HG03457 (cell line): ENCODE measurements at regions not wholly inside any gene's neighbourhood (a gene's known extent, or its start where the extent isn't known, plus 50 kb on each side); places are given as distances from the start of the nearest gene placed in this dataset.
"Not testable (repeated sequence)": the region's sequence is repeated elsewhere in the genome, so short reads cannot be mapped to it uniquely, and the experiment has no call there.

Source experiments
- ATAC-seq: cut with Tn5 transposase; IDR thresholded peaks from one replicate; pipeline ENCODE4 v1.9.1; 2021; ENCODE audit warnings: moderate number of reproducible peaks; ENCODE audit not compliant: unreplicated experiment

- no peak for ATAC-seq
These were observed 86.3 kb downstream of the GYPE start for GRCh38 chr4:143819029-143819428.

GRCh38 chr4:143817866-143818265 is 87.5 kb downstream of the GYPE start:
- not testable (repeated sequence) for ATAC-seq

- ATAC-seq, result not testable (repeated sequence)
These were observed 90.0 kb downstream of the GYPE start for GRCh38 chr4:143815375-143815774.

- not testable (repeated sequence) for ATAC-seq
These were observed 91.8 kb downstream of the GYPE start for GRCh38 chr4:143813431-143814154.

- ATAC-seq, result not testable (repeated sequence)
These were observed 91.2 kb upstream of the FREM3 start for GRCh38 chr4:143791693-143792092.

- ATAC-seq, result not testable (repeated sequence)
These were observed 90.0 kb upstream of the FREM3 start for GRCh38 chr4:143790425-143790824.

GRCh38 chr4:143789618-143790017 is 89.1 kb upstream of the FREM3 start:
- not testable (repeated sequence) for ATAC-seq

- ATAC-seq, result no peak
These were observed 84.1 kb upstream of the FREM3 start for GRCh38 chr4:143784567-143784966.

- ATAC-seq, result no peak
These were observed 82.0 kb upstream of the FREM3 start for GRCh38 chr4:143782521-143782920.

- peak; percentile 100 for ATAC-seq
These were observed 73.8 kb upstream of the FREM3 start for GRCh38 chr4:143773998-143774895.

GRCh38 chr4:143771269-143771668 is 70.8 kb upstream of the FREM3 start:
- no peak for ATAC-seq

GRCh38 chr4:143768007-143768591 is 67.6 kb upstream of the FREM3 start:
- ATAC-seq, result no peak

GRCh38 chr4:143763587-143763986 is 63.1 kb upstream of the FREM3 start:
- ATAC-seq, result no peak

GRCh38 chr4:143762511-143762910 is 62.0 kb upstream of the FREM3 start:
- ATAC-seq, result no peak
